HG03354 (cell line): ENCODE measurements at regions not wholly inside any gene's neighbourhood (a gene's known extent, or its start where the extent isn't known, plus 50 kb on each side); places are given as distances from the start of the nearest gene placed in this dataset.

Source experiments
- ATAC-seq: cut with Tn5 transposase; IDR thresholded peaks from one replicate; pipeline ENCODE4 v1.9.1; 2021; ENCODE audit warnings: mild to moderate bottlenecking; ENCODE audit not compliant: unreplicated experiment, poor library complexity, severe bottlenecking

DNA sequence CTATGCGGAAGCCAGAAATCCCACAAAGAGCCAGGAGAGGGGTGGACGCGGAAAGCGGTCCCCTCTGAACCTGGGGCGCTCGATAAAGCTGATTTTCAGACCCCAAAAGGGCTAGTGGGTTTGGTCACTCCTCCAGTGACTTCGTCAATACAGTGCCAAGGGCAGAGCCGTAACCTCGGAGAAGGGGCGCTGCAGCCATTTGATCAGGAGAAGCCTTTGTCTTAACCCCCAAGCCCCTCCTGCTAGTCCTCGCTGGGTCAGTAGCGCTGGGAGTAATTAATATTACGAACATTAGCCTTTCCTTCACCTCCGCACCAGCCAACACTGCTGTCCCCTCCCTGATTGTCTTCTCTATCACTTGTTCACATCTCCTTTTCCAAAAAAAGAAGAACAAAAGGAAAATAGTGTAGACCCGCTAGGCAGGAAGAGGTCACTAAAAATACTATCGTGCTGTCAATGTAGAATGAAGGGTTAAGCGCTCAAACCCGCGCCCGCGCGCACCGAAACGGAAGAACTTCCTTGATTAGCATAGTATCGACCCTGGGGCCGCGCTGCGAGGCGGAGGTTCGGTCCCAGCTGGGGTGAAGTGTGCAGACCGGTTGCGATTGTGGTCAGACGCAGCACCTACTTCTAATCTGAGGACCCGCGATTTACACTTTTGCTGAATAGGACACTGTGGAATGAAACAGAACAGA is 63.2 kb upstream of the MAPRE2 start:
- ATAC-seq, result peak; percentile 37

- ATAC-seq, result no peak
Observed at GRCh38 chr18:34978533-34978893, 62.7 kb upstream of the MAPRE2 start.

- ATAC-seq, result peak; percentile 24
Observed at GRCh38 chr18:34978953-34979608, 62.1 kb upstream of the MAPRE2 start.

- ATAC-seq, result no peak
Observed at GRCh38 chr18:34981487-34981886, 59.7 kb upstream of the MAPRE2 start.

- no peak for ATAC-seq
Observed at GRCh38 chr18:34985963-34986362, 55.2 kb upstream of the MAPRE2 start.

DNA sequence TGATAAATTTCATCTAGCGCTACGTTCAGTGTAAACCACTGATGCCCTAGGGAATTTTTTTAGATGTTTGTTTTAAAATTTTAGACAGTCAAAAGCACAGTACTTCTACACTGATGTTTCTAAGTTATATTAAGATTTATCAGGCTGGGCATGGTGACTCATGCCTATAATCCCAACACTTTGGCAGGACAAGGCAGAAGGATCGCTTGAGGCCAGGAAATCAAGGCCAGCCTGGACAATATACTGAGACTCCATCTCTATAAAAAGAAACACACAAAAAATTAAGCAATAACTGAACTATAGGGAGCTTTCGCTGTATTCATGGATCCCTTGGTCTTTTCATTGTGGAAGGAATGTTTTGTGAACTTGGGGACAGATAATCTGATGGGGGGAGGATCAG is 50.6 kb upstream of the MAPRE2 start:
- ATAC-seq, result no peak

DNA sequence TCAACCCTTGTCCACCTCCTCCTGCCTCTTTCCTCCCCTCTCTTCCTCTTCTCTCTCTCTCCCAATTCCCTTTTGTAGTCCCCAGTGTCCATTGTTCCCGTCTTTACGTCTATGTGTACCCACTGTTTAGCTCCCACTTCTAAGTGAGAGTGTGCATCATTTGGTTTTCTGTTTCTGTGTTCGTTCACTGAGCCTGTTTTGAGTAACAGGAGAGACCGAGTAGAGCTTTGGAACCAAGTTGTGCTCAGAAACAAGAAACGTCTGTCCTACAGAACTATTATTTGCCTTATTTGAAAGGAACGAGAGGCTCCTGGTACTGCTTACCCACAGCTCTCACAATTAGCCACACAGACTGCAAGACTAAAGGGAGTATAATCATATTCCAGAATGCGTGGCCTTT is 50.1 kb upstream of the MAPRE2 start:
- no peak for ATAC-seq
